HCT116 (cell line): ENCODE measurements at regions not wholly inside any gene's neighbourhood (a gene's known extent, or its start where the extent isn't known, plus 50 kb on each side); places are given as distances from the start of the nearest gene placed in this dataset.

Experiments
- ATAC-seq: fragments of 200-7000 bp; cut with Tn5 transposase; 2 replicates; pipeline ENCODE4 v1.9.1; 2020; ENCODE audit warnings: mild to moderate bottlenecking, moderate library complexity
- BruUV-seq: library from RNA; stranded (reverse); fragments of 400-500 nt; replicated peaks from 2 replicates; lab custom pipeline; 2021; lab: Mats Ljungman, UMichigan
- CTCF ChIA-PET: fragments of 300-600 bp; sonication (Branson Sonifier 250); formaldehyde crosslinking; loops from one replicate; lab custom pipeline; 2021; ENCODE audit warnings: antibody characterized with exemption; lab: Charles Lee
- POLR2A ChIA-PET: fragments of 300-600, 350-600 bp; sonication (Branson Sonifier 250); formaldehyde crosslinking; loops from one replicate; lab custom pipeline; 2021; ENCODE audit warnings: antibody characterized with exemption; lab: Charles Lee
- RAD21 ChIA-PET, 2 experiments: fragments of 300-600 bp; sonication (Branson Sonifier 250); formaldehyde crosslinking; loops; one replicate each; lab custom pipeline; 2023; ENCODE audit warnings: low total read pairs in 2 of 2; ENCODE audit not compliant: uncharacterized antibody in 2 of 2, unreplicated experiment in 2 of 2, low non-redundant PET in 1 of 2; lab: Charles Lee
- DNase-seq: peaks from one replicate; pipeline ENCODE4 v3.0.0-alpha.2; 2010; ENCODE audit warnings: low read depth, low spot score
- H2AFZ ChIP-seq: fragments of 200-600 bp; shearing (Covaris generic), sonication (generic); 2 replicates; pipeline ENCODE4 v1.6.1; 2017; ENCODE audit warnings: low read depth, mixed run types, mixed read lengths, antibody characterized with exemption, low read length; ENCODE audit not compliant: poor library complexity, severe bottlenecking
- H3K27ac ChIP-seq: 2 replicates; pipeline ENCODE4 v1.5.1; 2012; ENCODE audit warnings: low read depth, low read length
- H3K27me3 ChIP-seq: fragments of 200-600 bp; sonication (generic); 2 replicates; pipeline ENCODE4 v1.6.1; 2016; ENCODE audit warnings: mixed run types, low read length, mixed read lengths; ENCODE audit not compliant: insufficient read depth
- H3K36me3 ChIP-seq, 2 experiments: fragments of 200-500 bp in 1 of 2; fragments of 200-600 bp in 1 of 2; sonication (Bioruptor generic) in 1 of 2; sonication (generic) in 1 of 2; 2 replicates each; pipeline versions ENCODE4 v1.5.1 to v1.6.1; 2014 to 2016; ENCODE audit warnings: low read length in 2 of 2, inconsistent platforms in 1 of 2, mixed read lengths in 1 of 2, mixed run types in 1 of 2; ENCODE audit not compliant: insufficient read depth in 2 of 2, control insufficient read depth in 1 of 2
- H3K4me1 ChIP-seq, 2 experiments: fragments of 200-600 bp in 1 of 2; sonication (generic) in 1 of 2; 2 replicates each; pipeline versions ENCODE4 v1.5.1 to v1.6.1; 2012 to 2017; ENCODE audit warnings: low read length in 2 of 2, inconsistent platforms in 1 of 2, mild to moderate bottlenecking in 1 of 2, mixed read lengths in 1 of 2, mixed run types in 1 of 2, moderate library complexity in 1 of 2; ENCODE audit not compliant: insufficient read depth in 2 of 2, control insufficient read depth in 1 of 2
- H3K4me2 ChIP-seq: fragments of 200-600 bp; sonication (generic); 2 replicates; pipeline ENCODE4 v1.6.1; 2017; ENCODE audit warnings: mixed run types, low read length, mixed read lengths
- H3K4me3 ChIP-seq, 2 experiments: fragments of 200-600 bp in 1 of 2; sonication (generic) in 1 of 2; replicated peaks in 1 of 2; 2 replicates each; pipeline ENCODE4 v1.5.1; 2011 to 2016; ENCODE audit warnings: low read length in 2 of 2, control low read depth in 1 of 2, low read depth in 1 of 2, mild to moderate bottlenecking in 1 of 2, mixed read lengths in 1 of 2, mixed run types in 1 of 2
- H3K79me2 ChIP-seq: fragments of 200-600 bp; sonication (generic); 2 replicates; pipeline ENCODE4 v1.6.1; 2017; ENCODE audit warnings: mild to moderate bottlenecking, mixed run types, low read length, moderate library complexity, mixed read lengths; ENCODE audit not compliant: insufficient read depth
- H3K9ac ChIP-seq: fragments of 200-600 bp; sonication (generic); 2 replicates; pipeline ENCODE4 v1.6.1; 2016; ENCODE audit warnings: low read length, mixed read lengths
- H3K9me2 ChIP-seq: fragments of 200-600 bp; sonication (generic), shearing (Covaris generic); 2 replicates; pipeline ENCODE4 v1.6.1; 2017; ENCODE audit warnings: mixed run types, mild to moderate bottlenecking, moderate library complexity; ENCODE audit not compliant: insufficient read depth
- H3K9me3 ChIP-seq, 2 experiments: fragments of 200-500 bp in 1 of 2; fragments of 200-600 bp in 1 of 2; sonication (Bioruptor generic) in 1 of 2; sonication (generic) in 1 of 2; 2 replicates each; pipeline ENCODE4 v1.6.1; 2014 to 2017; ENCODE audit warnings: low read length in 2 of 2, mixed read lengths in 2 of 2, inconsistent platforms in 1 of 2, low read depth in 1 of 2, mild to moderate bottlenecking in 1 of 2, mixed run types in 1 of 2, moderate library complexity in 1 of 2; ENCODE audit not compliant: control insufficient read depth in 1 of 2, insufficient read depth in 1 of 2
- H4K20me1 ChIP-seq: fragments of 200-600 bp; sonication (generic), shearing (Covaris generic); 2 replicates; pipeline ENCODE4 v1.6.1; 2017; ENCODE audit warnings: mixed run types, mild to moderate bottlenecking, moderate library complexity; ENCODE audit not compliant: insufficient read depth
- ATF3 ChIP-seq: IDR thresholded peaks from 2 replicates; pipeline ENCODE4 v1.6.1; 2012
- CBX3 ChIP-seq: IDR thresholded peaks from 2 replicates; pipeline ENCODE4 v1.6.1; 2012; ENCODE audit warnings: low read depth
- CEBPB ChIP-seq: IDR thresholded peaks from 2 replicates; pipeline ENCODE4 v1.6.1; 2012; ENCODE audit warnings: low read depth
- EGR1 ChIP-seq: IDR thresholded peaks from 2 replicates; pipeline ENCODE4 v1.6.1; 2012; ENCODE audit warnings: low read depth
- EZH2 ChIP-seq: fragments of 200-600 bp; sonication (generic); IDR thresholded peaks from 2 replicates; pipeline ENCODE4 v1.6.1; 2017; ENCODE audit warnings: antibody characterized with exemption, mixed run types
- EZH2phosphoT487 ChIP-seq: fragments of 200-600 bp; IDR thresholded peaks from 2 replicates; pipeline ENCODE4 v1.6.1; 2018; ENCODE audit warnings: antibody characterized with exemption, borderline replicate concordance
- JUND ChIP-seq: IDR thresholded peaks from 2 replicates; pipeline ENCODE4 v1.6.1; 2012
- POLR2AphosphoS5 ChIP-seq: IDR thresholded peaks from 2 replicates; pipeline ENCODE4 v1.6.1; 2011; ENCODE audit warnings: mild to moderate bottlenecking, low read depth, low read length, moderate library complexity
- RAD21 ChIP-seq: IDR thresholded peaks from 2 replicates; pipeline ENCODE4 v1.6.1; 2012; ENCODE audit warnings: low read depth, mild to moderate bottlenecking
- SIN3A ChIP-seq: IDR thresholded peaks from 2 replicates; pipeline ENCODE4 v1.6.1; 2012; ENCODE audit warnings: low read depth
- SP1 ChIP-seq: IDR thresholded peaks from 2 replicates; pipeline ENCODE4 v1.6.1; 2012; ENCODE audit warnings: low read depth
- SRF ChIP-seq: IDR thresholded peaks from 2 replicates; pipeline ENCODE4 v1.6.1; 2012; ENCODE audit warnings: low read depth
- TCF7L2 ChIP-seq: IDR thresholded peaks from 2 replicates; pipeline ENCODE4 v1.7.0; 2011; ENCODE audit warnings: borderline replicate concordance, inconsistent platforms; ENCODE audit not compliant: insufficient read depth, insufficient read length; ENCODE audit errors: extremely low read depth
- YY1 ChIP-seq: IDR thresholded peaks from 2 replicates; pipeline ENCODE4 v1.6.1; 2011; ENCODE audit warnings: low read length, low read depth, moderate library complexity, mild to moderate bottlenecking; ENCODE audit not compliant: insufficient replicate concordance; ENCODE audit errors: extremely low read depth
- ZBTB33 ChIP-seq: IDR thresholded peaks from 2 replicates; pipeline ENCODE4 v1.6.1; 2011; ENCODE audit warnings: mild to moderate bottlenecking, low read length, moderate library complexity; ENCODE audit not compliant: insufficient replicate concordance; ENCODE audit errors: extremely low read depth
- ZFX ChIP-seq: fragments of 450-650 bp; IDR thresholded peaks from 2 replicates; pipeline ENCODE4 v1.6.1; 2017
- intact Hi-C: fragments of 100-400 bp; cut with micrococcal nuclease; formaldehyde crosslinking; loops from 2 replicates; pipeline ENCODE4 v1.10.0; 2022
- TF ChIP-seq, protein P1 (sequence below): IDR thresholded peaks from 2 replicates; pipeline ENCODE4 v1.6.1; 2012

DNA sequence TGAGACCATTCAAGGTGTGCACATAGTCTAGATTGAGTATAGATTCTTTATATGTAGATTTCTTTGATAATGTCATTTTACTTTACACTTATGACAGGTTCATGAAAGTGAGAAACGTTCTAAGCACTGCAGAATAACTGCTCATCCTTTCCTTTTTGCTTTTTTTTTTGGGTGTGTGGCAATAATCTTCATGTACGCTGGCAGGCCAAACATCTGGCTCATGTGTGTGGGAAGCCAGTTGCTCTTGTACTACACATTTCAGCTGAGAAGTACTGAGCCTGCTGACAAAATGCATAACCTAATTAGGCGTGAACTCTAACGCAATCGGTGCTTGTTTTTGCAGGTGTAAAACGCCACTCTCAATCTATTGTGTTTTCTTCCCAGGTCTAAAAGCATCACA lies 350.8 kb upstream of the KAZN start:
- RAD21 ChIA-PET, result no interaction called here
- DNase-seq, result no peak
- ATAC-seq, result no peak
- no peaks in the 10 kb centered on the region for H4K20me1 ChIP-seq
- POLR2A ChIA-PET, result no interaction called here
- H3K9me3 ChIP-seq, result no peaks in the 10 kb centered on the region
- H3K27me3 ChIP-seq, result peaks cover 3% of the 10 kb centered on the region; the same call in 1 of the 2 replicates
- no peaks in the 10 kb centered on the region for H3K4me1 ChIP-seq
- no peak overlapping the region for H2AFZ ChIP-seq
- H3K36me3 ChIP-seq, result no peaks in the 10 kb centered on the region
- no peak for TF ChIP-seq SP1
- no peak for TF ChIP-seq POLR2AphosphoS5
- no peak for TF ChIP-seq JUND
- TF ChIP-seq, protein P1, sequence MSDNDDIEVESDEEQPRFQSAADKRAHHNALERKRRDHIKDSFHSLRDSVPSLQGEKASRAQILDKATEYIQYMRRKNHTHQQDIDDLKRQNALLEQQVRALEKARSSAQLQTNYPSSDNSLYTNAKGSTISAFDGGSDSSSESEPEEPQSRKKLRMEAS, result no peak
- no peak for TF ChIP-seq CEBPB
- no peak for TF ChIP-seq SIN3A
- no peak for TF ChIP-seq SRF
- TF ChIP-seq ZFX, result no peak
- no peak for TF ChIP-seq CBX3
- TF ChIP-seq TCF7L2, result no peak
- no peak for TF ChIP-seq EGR1
- no peak for TF ChIP-seq ATF3
- no peak for TF ChIP-seq ZBTB33
- TF ChIP-seq EZH2, result no peak
- TF ChIP-seq EZH2phosphoT487, result no peak
- TF ChIP-seq YY1, result no peak
- TF ChIP-seq RAD21, result no peak
- intact Hi-C loops, result no loop called here
- H3K9me2 ChIP-seq, result no peaks in the 10 kb centered on the region
- no peak overlapping the region for H3K4me3 ChIP-seq
- CTCF ChIA-PET, result no interaction called here
- H3K27ac ChIP-seq, result no peak overlapping the region
- no peak overlapping the region for H3K9ac ChIP-seq
- no peaks in the 10 kb centered on the region for H3K79me2 ChIP-seq
- no TSS peak for BruUV-seq
- no peak overlapping the region for H3K4me2 ChIP-seq
